Mammary epithelial cell (primary cell): ENCODE measurements at regions not wholly inside any gene's neighbourhood (a gene's known extent, or its start where the extent isn't known, plus 50 kb on each side); places are given as distances from the start of the nearest gene placed in this dataset.

Experiments used
- EZH2 ChIP-seq: IDR thresholded peaks from 2 replicates; pipeline ENCODE4 v1.6.1; 2012; ENCODE audit warnings: low read length, inconsistent platforms, borderline replicate concordance
- TF ChIP-seq, protein P1 (sequence below), 2 donors: IDR thresholded peaks in 1 of 2; conservative IDR thresholded peaks in 1 of 2; 2 replicates each; pipeline ENCODE4 v1.5.1; 2011 to 2012; ENCODE audit warnings: inconsistent platforms in 2 of 2, low read length in 2 of 2, mild to moderate bottlenecking in 2 of 2, control low read depth in 1 of 2, low read depth in 1 of 2; ENCODE audit not compliant: insufficient read depth in 1 of 2; ENCODE audit errors: extremely low read depth in 1 of 2

DNA sequence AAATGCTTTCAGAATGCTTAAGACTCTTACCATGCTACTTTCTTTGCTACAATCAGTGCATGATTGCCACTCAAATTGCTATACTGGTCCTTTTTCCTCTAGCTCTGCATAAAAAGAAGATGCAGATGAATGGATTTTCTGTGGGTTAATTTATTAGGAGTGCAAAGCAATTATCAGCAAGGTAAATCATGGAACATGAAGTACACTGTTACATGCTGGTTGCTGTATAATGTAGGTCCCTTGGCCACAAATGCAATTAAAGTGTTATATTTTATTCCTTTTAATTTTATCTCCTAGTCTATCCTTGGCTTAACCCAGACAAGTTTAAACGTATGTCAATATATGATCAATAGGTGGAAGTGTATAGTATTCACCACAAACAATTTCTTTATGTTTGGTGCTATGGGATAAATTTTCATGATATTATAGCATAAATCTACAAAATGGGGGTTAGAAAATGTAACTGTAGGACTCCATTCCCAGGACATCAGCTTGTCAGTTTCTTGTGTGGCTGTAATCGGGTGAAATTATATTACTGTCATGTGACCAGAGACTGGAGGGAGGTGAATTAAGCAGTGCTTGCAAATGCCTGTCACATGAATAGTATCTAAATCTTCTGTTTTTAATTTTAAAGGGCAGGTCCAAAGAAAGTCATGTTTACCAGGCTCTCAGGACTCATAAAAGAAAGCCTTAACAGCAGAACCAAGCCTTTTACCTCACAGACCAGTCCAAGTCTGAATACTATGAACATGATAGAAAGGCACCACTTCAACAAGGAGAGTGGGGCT is 176.9 kb upstream of the ID4 start:
- TF ChIP-seq, protein P1, sequence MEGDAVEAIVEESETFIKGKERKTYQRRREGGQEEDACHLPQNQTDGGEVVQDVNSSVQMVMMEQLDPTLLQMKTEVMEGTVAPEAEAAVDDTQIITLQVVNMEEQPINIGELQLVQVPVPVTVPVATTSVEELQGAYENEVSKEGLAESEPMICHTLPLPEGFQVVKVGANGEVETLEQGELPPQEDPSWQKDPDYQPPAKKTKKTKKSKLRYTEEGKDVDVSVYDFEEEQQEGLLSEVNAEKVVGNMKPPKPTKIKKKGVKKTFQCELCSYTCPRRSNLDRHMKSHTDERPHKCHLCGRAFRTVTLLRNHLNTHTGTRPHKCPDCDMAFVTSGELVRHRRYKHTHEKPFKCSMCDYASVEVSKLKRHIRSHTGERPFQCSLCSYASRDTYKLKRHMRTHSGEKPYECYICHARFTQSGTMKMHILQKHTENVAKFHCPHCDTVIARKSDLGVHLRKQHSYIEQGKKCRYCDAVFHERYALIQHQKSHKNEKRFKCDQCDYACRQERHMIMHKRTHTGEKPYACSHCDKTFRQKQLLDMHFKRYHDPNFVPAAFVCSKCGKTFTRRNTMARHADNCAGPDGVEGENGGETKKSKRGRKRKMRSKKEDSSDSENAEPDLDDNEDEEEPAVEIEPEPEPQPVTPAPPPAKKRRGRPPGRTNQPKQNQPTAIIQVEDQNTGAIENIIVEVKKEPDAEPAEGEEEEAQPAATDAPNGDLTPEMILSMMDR (conservative IDR thresholded peaks at IDR 0.05 in 1 of 2, IDR thresholded peaks at IDR 0.05 in 1 of 2; ENCODE audit: extremely low read depth in 1 of 2, insufficient read depth in 1 of 2, low read depth in 1 of 2, low read length in 2 of 2) = no peak
- no peak for TF ChIP-seq EZH2
